Endothelial cell of umbilical vein (primary cell): ENCODE measurements at regions not wholly inside any gene's neighbourhood (a gene's known extent, or its start where the extent isn't known, plus 50 kb on each side); places are given as distances from the start of the nearest gene placed in this dataset.

Source experiments
- BruUV-seq: library from RNA; stranded (reverse); fragments of 400-500 nt; replicated peaks from 2 replicates; lab custom pipeline; 2021; lab: Mats Ljungman, UMichigan
- CTCF ChIA-PET: fragments of 300-600, 350-600 bp; sonication (Branson Sonifier 250); formaldehyde crosslinking; loops from one replicate; lab custom pipeline; 2021; ENCODE audit warnings: antibody characterized with exemption, inconsistent platforms; lab: Charles Lee
- POLR2A ChIA-PET: fragments of 300-600, 350-600 bp; sonication (Branson Sonifier 250); formaldehyde crosslinking; loops from one replicate; lab custom pipeline; 2021; ENCODE audit warnings: antibody characterized with exemption, inconsistent platforms; lab: Charles Lee
- DNase-seq: peaks from one replicate; pipeline ENCODE4 v3.0.0-alpha.2; 2011; ENCODE audit warnings: low read depth, low spot score
- FAIRE-seq: peaks from 2 replicates; lab custom pipeline; 2011; peaks lifted over from hg19 to GRCh38; lab: Jason Lieb, UNC
- H2AFZ ChIP-seq: 2 replicates; pipeline ENCODE4 v1.6.0; 2012; ENCODE audit warnings: low read depth, low read length, control low read depth, inconsistent platforms
- H3K27ac ChIP-seq: 2 replicates; pipeline ENCODE4 v1.5.1; 2011; ENCODE audit warnings: low read depth, mild to moderate bottlenecking, control low read depth, low read length, moderate library complexity; ENCODE audit not compliant: insufficient read depth
- H3K27me3 ChIP-seq, 2 experiments: 2 replicates each; pipeline versions ENCODE4 v1.6.0 to v1.6.1; 2011; ENCODE audit warnings: low read length in 2 of 2, mixed read lengths in 1 of 2; ENCODE audit not compliant: control insufficient read depth in 2 of 2, insufficient read depth in 2 of 2
- H3K36me3 ChIP-seq, 2 experiments: 2 replicates in 1 of 2; 3 replicates in 1 of 2; pipeline ENCODE4 v1.5.1; 2011; ENCODE audit warnings: low read length in 2 of 2, mild to moderate bottlenecking in 1 of 2, moderate library complexity in 1 of 2; ENCODE audit not compliant: control insufficient read depth in 2 of 2, insufficient read depth in 2 of 2; ENCODE audit errors: extremely low read depth in 1 of 2
- H3K4me1 ChIP-seq: 3 replicates; pipeline ENCODE4 v1.5.1; 2011; ENCODE audit warnings: mild to moderate bottlenecking, low read length; ENCODE audit not compliant: control insufficient read depth, insufficient read depth; ENCODE audit errors: extremely low read depth
- H3K4me2 ChIP-seq: 2 replicates; pipeline ENCODE4 v1.6.1; 2011; ENCODE audit warnings: low read length, control low read depth, mixed read lengths; ENCODE audit not compliant: insufficient read depth
- H3K4me3 ChIP-seq, 3 experiments: fragments of 200-600 bp in 1 of 3; sonication (generic), shearing (Covaris generic) in 1 of 3; replicated peaks in 1 of 3; 2 replicates each; pipeline ENCODE4 v1.5.1; 2011 to 2016; ENCODE audit warnings: control low read depth in 3 of 3, low read length in 3 of 3, mild to moderate bottlenecking in 2 of 3, inconsistent platforms in 1 of 3, low read depth in 1 of 3, moderate library complexity in 1 of 3; ENCODE audit not compliant: insufficient read depth in 1 of 3
- H3K79me2 ChIP-seq: 2 replicates; pipeline ENCODE4 v1.6.0; 2012; ENCODE audit warnings: low read length, inconsistent platforms; ENCODE audit not compliant: control insufficient read depth, insufficient read depth
- H3K9ac ChIP-seq: replicated peaks from 2 replicates; pipeline ENCODE3; 2011; ENCODE audit warnings: low read length, control low read depth; ENCODE audit not compliant: insufficient read depth; ENCODE audit errors: extremely low read depth
- H3K9me1 ChIP-seq: replicated peaks from 3 replicates; pipeline ENCODE4 v1.6.0; 2011; ENCODE audit warnings: mild to moderate bottlenecking, low read length; ENCODE audit not compliant: control insufficient read depth, insufficient read depth; ENCODE audit errors: extremely low read depth
- H3K9me3 ChIP-seq: replicated peaks from 2 replicates; pipeline ENCODE4 v1.5.1; 2012; ENCODE audit warnings: low read length, inconsistent platforms; ENCODE audit not compliant: control insufficient read depth, insufficient read depth
- H4K20me1 ChIP-seq: replicated peaks from 2 replicates; pipeline ENCODE3; 2011; ENCODE audit warnings: mild to moderate bottlenecking, low read length; ENCODE audit not compliant: control insufficient read depth, insufficient read depth; ENCODE audit errors: extremely low read depth
- EZH2 ChIP-seq: IDR thresholded peaks from 2 replicates; pipeline ENCODE4 v1.6.1; 2012; ENCODE audit warnings: borderline replicate concordance, low read depth, mild to moderate bottlenecking, moderate library complexity, low read length, inconsistent platforms; ENCODE audit not compliant: severe bottlenecking
- FOS ChIP-seq: IDR thresholded peaks from 2 replicates; pipeline ENCODE4 v1.6.1; 2011; ENCODE audit warnings: mild to moderate bottlenecking, low read length, moderate library complexity, borderline replicate concordance; ENCODE audit not compliant: insufficient read depth
- GATA2 ChIP-seq: IDR thresholded peaks from 2 replicates; pipeline ENCODE4 v1.7.0; 2011; ENCODE audit warnings: low read depth, mild to moderate bottlenecking, moderate library complexity, mixed read lengths, low read length; ENCODE audit not compliant: insufficient read length, insufficient read depth
- JUN ChIP-seq: IDR thresholded peaks from 2 replicates; pipeline ENCODE4 v1.6.1; 2011; ENCODE audit warnings: borderline replicate concordance, low read depth; ENCODE audit not compliant: insufficient read length, insufficient read depth
- MYC ChIP-seq: IDR thresholded peaks from one replicate; pipeline ENCODE4 v1.6.1; 2011; ENCODE audit warnings: mild to moderate bottlenecking, low read depth, low read length
- POLR2A ChIP-seq: IDR thresholded peaks from 2 replicates; pipeline ENCODE4 v1.6.1; 2012; ENCODE audit warnings: low read depth, mild to moderate bottlenecking, control low read depth, low read length
- POLR2AphosphoS5 ChIP-seq: IDR thresholded peaks from 2 replicates; pipeline ENCODE4 v1.6.1; 2012; ENCODE audit warnings: low read depth, mild to moderate bottlenecking, control low read depth, low read length, moderate library complexity; ENCODE audit not compliant: insufficient read depth
- dilution Hi-C: fragments of 300-500 bp; cut with MboI; formaldehyde crosslinking; loops from one replicate; pipeline ENCODE4 v1.15.0; 2019; ENCODE audit warnings: low sequenced_read_pairs; ENCODE audit not compliant: extremely low pct_ligation_motif_present
- intact Hi-C: fragments of 100-400 bp; cut with micrococcal nuclease; formaldehyde crosslinking; loops from one replicate; pipeline ENCODE4 v1.10.0; 2022
- TF ChIP-seq, protein P1 (sequence below), 2 donors: IDR thresholded peaks; 1 replicate in 1 of 2; 2 replicates in 1 of 2; pipeline ENCODE4 v1.5.1; 2011; ENCODE audit warnings: low read length in 2 of 2, mild to moderate bottlenecking in 2 of 2, moderate library complexity in 2 of 2, control low read depth in 1 of 2, inconsistent platforms in 1 of 2, low read depth in 1 of 2; ENCODE audit not compliant: insufficient read depth in 1 of 2; ENCODE audit errors: extremely low read depth in 1 of 2
- TF ChIP-seq, protein P2 (sequence below): IDR thresholded peaks from 2 replicates; pipeline ENCODE4 v1.6.1; 2011; ENCODE audit not compliant: insufficient read depth, insufficient read length

DNA sequence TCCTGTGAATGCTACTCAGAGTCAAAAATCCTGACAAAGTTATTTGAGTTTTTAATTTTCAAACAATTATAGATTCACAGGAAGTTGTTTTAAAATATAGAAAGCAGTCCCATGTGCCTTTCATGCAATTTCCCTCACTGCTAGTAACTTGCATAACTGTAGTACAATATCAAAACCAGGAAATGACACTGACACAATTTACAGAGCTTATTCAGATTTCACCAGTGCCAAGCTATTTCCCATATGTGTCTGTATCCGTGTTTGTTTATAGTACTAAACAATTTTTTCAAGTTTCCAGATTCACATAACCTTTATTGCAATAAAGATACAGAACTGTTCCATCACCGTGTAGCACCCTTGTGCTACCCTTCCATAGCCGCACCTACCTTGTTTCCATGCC, 934.6 kb downstream of the PCDH17 start:
- Histone ChIP-seq H3K36me3 (no peaks in the 10 kb centered on the region), H3K9ac (no peak overlapping the region), H2AFZ (no peak overlapping the region), H3K4me2 (no peak overlapping the region), H3K4me3 (no peak overlapping the region), H3K79me2 (no peaks in the 10 kb centered on the region), H3K4me1 (no peaks in the 10 kb centered on the region), H4K20me1 (no peaks in the 10 kb centered on the region), H3K27me3 (no peaks in the 10 kb centered on the region), H3K9me3 (no peaks in the 10 kb centered on the region), H3K9me1 (no peaks in the 10 kb centered on the region), H3K27ac (no peak overlapping the region)
- intact Hi-C loops (no loop called here), dilution Hi-C loops (no loop called here)
- no peak for FAIRE-seq
- BruUV-seq, result no TSS peak
- no peak for DNase-seq
- ChIA-PET CTCF (no interaction called here), POLR2A (no interaction called here)
- TF ChIP-seq FOS (no peak), GATA2 (no peak), JUN (no peak), EZH2 (no peak), MYC (no peak), POLR2AphosphoS5 (no peak)
- TF ChIP-seq, protein P1, sequence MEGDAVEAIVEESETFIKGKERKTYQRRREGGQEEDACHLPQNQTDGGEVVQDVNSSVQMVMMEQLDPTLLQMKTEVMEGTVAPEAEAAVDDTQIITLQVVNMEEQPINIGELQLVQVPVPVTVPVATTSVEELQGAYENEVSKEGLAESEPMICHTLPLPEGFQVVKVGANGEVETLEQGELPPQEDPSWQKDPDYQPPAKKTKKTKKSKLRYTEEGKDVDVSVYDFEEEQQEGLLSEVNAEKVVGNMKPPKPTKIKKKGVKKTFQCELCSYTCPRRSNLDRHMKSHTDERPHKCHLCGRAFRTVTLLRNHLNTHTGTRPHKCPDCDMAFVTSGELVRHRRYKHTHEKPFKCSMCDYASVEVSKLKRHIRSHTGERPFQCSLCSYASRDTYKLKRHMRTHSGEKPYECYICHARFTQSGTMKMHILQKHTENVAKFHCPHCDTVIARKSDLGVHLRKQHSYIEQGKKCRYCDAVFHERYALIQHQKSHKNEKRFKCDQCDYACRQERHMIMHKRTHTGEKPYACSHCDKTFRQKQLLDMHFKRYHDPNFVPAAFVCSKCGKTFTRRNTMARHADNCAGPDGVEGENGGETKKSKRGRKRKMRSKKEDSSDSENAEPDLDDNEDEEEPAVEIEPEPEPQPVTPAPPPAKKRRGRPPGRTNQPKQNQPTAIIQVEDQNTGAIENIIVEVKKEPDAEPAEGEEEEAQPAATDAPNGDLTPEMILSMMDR (IDR thresholded peaks at IDR 0.05; ENCODE audit: extremely low read depth in 1 of 2, insufficient read depth in 1 of 2, low read depth in 1 of 2, low read length in 2 of 2), result no peak

DNA sequence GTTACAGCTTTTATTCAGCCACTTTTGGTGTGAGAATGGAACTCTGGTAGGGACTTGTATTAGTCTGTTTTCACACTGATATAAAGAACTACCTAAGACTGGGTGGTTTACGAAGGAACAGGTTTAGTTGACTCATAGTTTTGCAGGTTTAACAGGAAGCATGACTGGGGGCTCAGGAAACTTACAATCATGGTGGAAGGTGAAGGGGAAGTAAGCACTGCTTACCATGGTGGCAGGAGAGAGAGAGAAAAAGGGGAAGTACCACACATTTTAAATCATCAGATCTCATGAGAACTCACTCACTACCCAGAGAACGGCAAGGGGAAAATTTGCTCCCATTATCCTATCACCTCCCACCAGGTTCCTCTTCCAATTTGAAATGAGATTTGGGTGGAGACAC, 942.2 kb downstream of the PCDH17 start:
- H3K4me2 ChIP-seq, result no peak overlapping the region
- no peak overlapping the region for H3K9ac ChIP-seq
- H3K36me3 ChIP-seq, result no peaks in the 10 kb centered on the region
- H3K79me2 ChIP-seq, result no peaks in the 10 kb centered on the region
- H3K27me3 ChIP-seq, result no peaks in the 10 kb centered on the region
- dilution Hi-C loops (no loop called here), intact Hi-C loops (no loop called here)
- CTCF ChIA-PET, result no interaction called here
- H3K9me1 ChIP-seq, result no peaks in the 10 kb centered on the region
- POLR2A ChIA-PET, result no interaction called here
- H4K20me1 ChIP-seq, result no peaks in the 10 kb centered on the region
- H2AFZ ChIP-seq, result no peak overlapping the region
- no peaks in the 10 kb centered on the region for H3K4me1 ChIP-seq
- TF ChIP-seq EZH2 (no peak), FOS (no peak), POLR2A (no peak), POLR2AphosphoS5 (no peak), JUN (no peak), MYC (no peak)
- TF ChIP-seq, protein P1 (IDR thresholded peaks at IDR 0.05; ENCODE audit: extremely low read depth in 1 of 2, insufficient read depth in 1 of 2, low read depth in 1 of 2, low read length in 2 of 2), result no peak
- TF ChIP-seq, protein P2, sequence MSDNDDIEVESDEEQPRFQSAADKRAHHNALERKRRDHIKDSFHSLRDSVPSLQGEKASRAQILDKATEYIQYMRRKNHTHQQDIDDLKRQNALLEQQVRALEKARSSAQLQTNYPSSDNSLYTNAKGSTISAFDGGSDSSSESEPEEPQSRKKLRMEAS, result no peak
- no peak for DNase-seq
- no peak overlapping the region for H3K27ac ChIP-seq
- no peak overlapping the region for H3K4me3 ChIP-seq
- no peak for FAIRE-seq
- no peaks in the 10 kb centered on the region for H3K9me3 ChIP-seq
- BruUV-seq, result no TSS peak
